IPS-20b (cell line): ENCODE measurements at regions not wholly inside any gene's neighbourhood (a gene's known extent, or its start where the extent isn't known, plus 50 kb on each side); places are given as distances from the start of the nearest gene placed in this dataset.
A peak's percentile ranks its signal among the peaks of the same experiment; 100 is the strongest.
"Not testable (repeated sequence)": the region's sequence is repeated elsewhere in the genome, so short reads cannot be mapped to it uniquely, and the experiment has no call there.

Experiments used
- H3K27ac ChIP-seq: one replicate; pipeline ENCODE4 v1.5.1; 2013; ENCODE audit warnings: low read length
- H3K27me3 ChIP-seq: 2 replicates; pipeline ENCODE4 v1.6.1; 2013; ENCODE audit warnings: mild to moderate bottlenecking, low read length, inconsistent platforms; ENCODE audit not compliant: insufficient read depth
- H3K36me3 ChIP-seq: 2 replicates; pipeline ENCODE4 v1.6.1; 2013; ENCODE audit warnings: low read depth, mild to moderate bottlenecking, inconsistent platforms, low read length, moderate library complexity; ENCODE audit not compliant: insufficient read depth
- H3K4me1 ChIP-seq: 2 replicates; pipeline ENCODE4 v1.6.1; 2013; ENCODE audit warnings: mild to moderate bottlenecking, control low read depth, inconsistent platforms, low read length, moderate library complexity; ENCODE audit not compliant: insufficient read depth
- H3K4me3 ChIP-seq: 2 replicates; pipeline ENCODE4 v1.5.1; 2013; ENCODE audit warnings: mild to moderate bottlenecking, low read length, inconsistent platforms
- H3K9ac ChIP-seq: 2 replicates; pipeline ENCODE4 v1.6.1; 2013; ENCODE audit warnings: low read depth, mild to moderate bottlenecking, inconsistent platforms, low read length, moderate library complexity
- H3K9me3 ChIP-seq: 2 replicates; pipeline ENCODE4 v1.6.1; 2013; ENCODE audit warnings: mild to moderate bottlenecking, low read depth, low read length, inconsistent platforms; ENCODE audit not compliant: insufficient read depth

- H3K27me3 ChIP-seq: no peaks in the 10 kb centered on the region
- no peak overlapping the region for H3K27ac ChIP-seq
- no peak overlapping the region for H3K4me3 ChIP-seq
- peaks cover 41% of the 10 kb centered on the region for H3K9me3 ChIP-seq
- no peaks in the 10 kb centered on the region for H3K36me3 ChIP-seq
- no peaks in the 10 kb centered on the region for H3K4me1 ChIP-seq
- no peak overlapping the region for H3K9ac ChIP-seq
Measured at GRCh38 chrX:155819966-155820491, 61.1 kb upstream of the VAMP7 start.

GRCh38 chrX:155819525-155819924, 61.6 kb upstream of the VAMP7 start:
- Histone ChIP-seq H3K27ac (no peak overlapping the region), H3K4me3 (no peak overlapping the region), H3K9ac (no peak overlapping the region), H3K4me1 (no peaks in the 10 kb centered on the region), H3K9me3 (peaks cover 41% of the 10 kb centered on the region), H3K36me3 (no peaks in the 10 kb centered on the region), H3K27me3 (no peaks in the 10 kb centered on the region)

GRCh38 chrX:155814391-155814790, 66.8 kb upstream of the VAMP7 start:
- H3K9ac ChIP-seq, H3K27ac ChIP-seq: not testable (repeated sequence)

GRCh38 chrX:155779831-155780230, 101.3 kb upstream of the VAMP7 start:
- Histone ChIP-seq H3K9ac (no peak overlapping the region), H3K4me1 (no peaks in the 10 kb centered on the region), H3K27me3 (no peaks in the 10 kb centered on the region), H3K27ac (no peak overlapping the region), H3K9me3 (peaks cover 18% of the 10 kb centered on the region), H3K36me3 (no peaks in the 10 kb centered on the region), H3K4me3 (no peak overlapping the region)

More at GRCh38 chrX:155814391-155814790, 66.8 kb upstream of the VAMP7 start:
- H3K36me3 ChIP-seq, H3K27me3 ChIP-seq, H3K4me3 ChIP-seq, H3K4me1 ChIP-seq: not testable (repeated sequence)
- peaks cover 29% of the 10 kb centered on the region for H3K9me3 ChIP-seq

GRCh38 chrX:155778844-155779553, 102.1 kb upstream of the VAMP7 start:
- no peak overlapping the region for H3K9ac ChIP-seq
- no peaks in the 10 kb centered on the region for H3K27me3 ChIP-seq
- H3K4me3 ChIP-seq: no peak overlapping the region
- H3K36me3 ChIP-seq: no peaks in the 10 kb centered on the region
- no peak overlapping the region for H3K27ac ChIP-seq
- peaks cover 18% of the 10 kb centered on the region for H3K9me3 ChIP-seq
- H3K4me1 ChIP-seq: no peaks in the 10 kb centered on the region

- Histone ChIP-seq H3K4me3 (no peak overlapping the region), H3K27ac (no peak overlapping the region), H3K36me3 (no peaks in the 10 kb centered on the region), H3K4me1 (peaks cover 5% of the 10 kb centered on the region; the same call in 1 of the 2 replicates), H3K9ac (no peak overlapping the region), H3K9me3 (peaks cover 37% of the 10 kb centered on the region), H3K27me3 (no peaks in the 10 kb centered on the region)
Measured at GRCh38 chrX:155774387-155774786, 106.8 kb upstream of the VAMP7 start.

- no peak overlapping the region for H3K27ac ChIP-seq
- H3K9me3 ChIP-seq: peaks cover 46% of the 10 kb centered on the region
- no peaks in the 10 kb centered on the region for H3K27me3 ChIP-seq
Measured at GRCh38 chrX:155767876-155768769, 113.0 kb upstream of the VAMP7 start.

GRCh38 chrX:155767051-155767875, 113.9 kb upstream of the VAMP7 start:
- Histone ChIP-seq H3K4me3 (peak overlapping the region; percentile 83), H3K9ac (peak overlapping the region; percentile 62; the same call in 1 of the 2 replicates), H3K36me3 (no peaks in the 10 kb centered on the region), H3K4me1 (peaks cover 8% of the 10 kb centered on the region; the same call in 1 of the 2 replicates), H3K9me3 (peaks cover 51% of the 10 kb centered on the region), H3K27me3 (no peaks in the 10 kb centered on the region), H3K27ac (no peak overlapping the region)

More at GRCh38 chrX:155767876-155768769, 113.0 kb upstream of the VAMP7 start:
- Histone ChIP-seq H3K36me3 (no peaks in the 10 kb centered on the region), H3K4me3 (peak overlapping the region; percentile 83), H3K4me1 (peaks cover 8% of the 10 kb centered on the region; the same call in 1 of the 2 replicates), H3K9ac (peak overlapping the region; percentile 49; the same call in 1 of the 2 replicates)

GRCh38 chrX:155766321-155766720, 114.8 kb upstream of the VAMP7 start:
- H3K9me3 ChIP-seq: peaks cover 55% of the 10 kb centered on the region
- H3K4me3 ChIP-seq: peak overlapping the region; percentile 83; the same call in 1 of the 2 replicates
- H3K27ac ChIP-seq: no peak overlapping the region
- peaks cover 8% of the 10 kb centered on the region; the same call in 1 of the 2 replicates for H3K4me1 ChIP-seq
- H3K9ac ChIP-seq: peak overlapping the region; percentile 62; the same call in 1 of the 2 replicates
- no peaks in the 10 kb centered on the region for H3K36me3 ChIP-seq
- no peaks in the 10 kb centered on the region for H3K27me3 ChIP-seq

GRCh38 chrX:155761185-155761584, 120.0 kb upstream of the VAMP7 start:
- Histone ChIP-seq H3K9me3 (peaks cover 61% of the 10 kb centered on the region), H3K27me3 (no peaks in the 10 kb centered on the region), H3K4me3 (no peak overlapping the region), H3K4me1 (peaks cover under 1% of the 10 kb centered on the region; the same call in 1 of the 2 replicates), H3K27ac (no peak overlapping the region), H3K36me3 (no peaks in the 10 kb centered on the region), H3K9ac (no peak overlapping the region)
